Midbrain (tissue), 1 donor: ENCODE measurements at regions not wholly inside any gene's neighbourhood (a gene's known extent, or its start where the extent isn't known, plus 50 kb on each side); places are given as distances from the start of the nearest gene placed in this dataset.

Experiments
- DNase-seq: peaks from one replicate; lab custom pipeline; 2025; lab: John Stamatoyannopoulos, UW

DNA sequence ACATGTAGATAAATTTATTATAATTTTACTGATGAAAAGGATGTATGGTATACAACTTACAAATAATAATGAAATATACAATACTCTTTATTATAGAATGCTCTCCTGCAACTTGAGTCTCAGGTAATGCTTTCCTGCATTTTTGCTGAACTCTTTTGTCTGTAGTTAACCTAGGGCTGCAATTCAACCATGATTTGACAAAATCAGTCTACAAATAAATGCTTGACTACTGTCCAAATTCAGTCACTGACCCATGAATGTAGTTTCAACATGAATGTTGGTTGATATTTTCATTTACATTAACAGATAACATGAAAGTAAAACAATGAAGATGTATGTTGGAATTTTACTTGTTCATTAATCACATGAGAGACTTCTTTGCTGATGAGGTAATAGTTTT, 320.9 kb downstream of the ZSWIM6 start:
- no peak for DNase-seq

DNA sequence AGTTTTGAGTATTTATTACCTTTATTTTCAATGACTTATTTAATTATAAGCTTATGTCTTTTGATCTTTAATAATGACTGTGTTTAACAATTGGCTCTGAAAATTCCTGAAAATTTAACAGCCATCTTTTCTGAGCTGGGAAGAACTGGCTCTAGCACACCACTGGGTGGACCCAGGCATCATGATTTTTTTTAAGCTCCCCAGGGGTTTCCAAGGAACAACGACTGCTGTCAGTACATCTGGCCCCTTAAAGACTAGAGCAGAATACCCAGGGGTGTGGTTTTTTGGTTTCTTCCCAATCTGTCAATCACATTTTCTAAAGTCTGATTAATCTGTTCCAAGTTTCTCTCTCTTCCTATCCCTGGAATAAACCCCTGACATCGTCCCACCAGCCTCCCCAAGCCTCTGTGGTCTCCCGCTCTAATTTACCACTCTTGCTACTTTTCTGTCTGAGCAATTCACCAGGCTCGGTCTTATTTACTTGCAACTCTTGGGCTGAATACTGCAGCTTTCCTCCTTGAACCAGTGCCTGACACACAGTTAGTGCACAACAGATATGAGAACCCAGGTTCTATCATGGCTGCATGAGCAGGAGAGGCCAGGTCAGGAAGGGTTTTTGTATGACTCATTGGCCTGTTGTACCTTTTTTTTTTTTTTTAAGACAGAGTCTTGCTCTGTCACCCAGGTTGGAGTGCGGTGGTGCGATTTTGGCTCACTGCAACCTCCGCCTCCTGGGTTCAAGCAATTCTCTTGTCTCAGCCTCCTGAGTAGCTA, 321.9 kb downstream of the ZSWIM6 start:
- no peak for DNase-seq

DNA sequence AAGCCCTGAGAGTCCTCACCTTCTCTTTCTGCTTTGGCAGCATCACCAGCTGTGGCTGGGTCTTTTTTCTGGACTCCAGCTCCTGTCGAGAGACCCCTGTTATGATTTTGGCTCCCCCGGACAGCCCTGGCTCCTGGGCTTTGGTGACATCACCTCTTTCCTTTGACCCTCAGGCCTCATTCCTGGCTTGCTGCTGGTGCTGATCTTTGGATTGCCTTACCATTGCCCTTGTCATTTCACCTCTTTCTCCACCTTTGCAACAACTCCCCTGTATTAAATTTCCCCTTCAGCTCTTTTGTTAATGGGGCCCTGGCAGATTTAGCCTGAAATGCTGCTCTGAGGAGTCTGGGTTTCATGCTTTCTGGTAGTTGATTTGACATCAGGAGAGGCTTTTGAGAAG, 322.8 kb downstream of the ZSWIM6 start:
- DNase-seq: no peak

DNA sequence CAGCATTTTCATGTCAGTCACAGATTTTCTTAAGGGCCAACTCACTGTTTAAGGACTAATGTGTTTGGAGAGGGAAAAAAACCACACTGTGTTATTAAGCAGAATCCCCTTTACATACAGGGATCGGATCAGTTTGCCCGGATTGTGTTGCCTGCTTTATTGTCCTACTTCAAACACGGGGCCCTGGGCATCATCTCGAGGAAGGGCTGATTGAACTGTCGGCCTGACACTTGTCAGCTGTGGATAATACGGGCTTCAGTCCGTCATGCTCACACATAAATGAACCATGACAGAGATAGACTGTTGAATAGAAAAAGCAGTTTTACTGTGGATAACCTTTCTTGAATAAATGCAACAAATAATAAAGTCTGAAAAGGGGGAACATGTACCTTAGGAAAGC, 325.0 kb downstream of the ZSWIM6 start:
- no peak for DNase-seq

DNA sequence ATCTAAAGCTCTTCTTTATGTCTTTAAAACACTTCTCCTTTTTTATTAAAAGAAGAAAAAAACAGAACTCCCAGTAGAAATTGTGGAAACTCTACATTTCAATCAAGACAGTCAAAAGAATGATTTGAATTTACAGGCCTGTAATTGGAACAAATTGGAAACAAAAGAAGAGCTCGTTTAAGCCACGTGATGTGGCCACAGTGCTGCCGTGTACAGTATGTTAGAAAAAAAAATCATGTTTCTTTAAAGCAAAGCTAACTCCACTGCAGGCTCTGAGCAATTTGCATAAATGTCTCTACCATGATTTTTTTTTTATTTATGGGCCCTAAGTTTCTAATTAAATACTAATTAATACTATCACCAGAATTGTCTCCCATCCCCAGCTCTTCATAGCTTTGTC, 325.6 kb downstream of the ZSWIM6 start:
- DNase-seq: no peak

DNA sequence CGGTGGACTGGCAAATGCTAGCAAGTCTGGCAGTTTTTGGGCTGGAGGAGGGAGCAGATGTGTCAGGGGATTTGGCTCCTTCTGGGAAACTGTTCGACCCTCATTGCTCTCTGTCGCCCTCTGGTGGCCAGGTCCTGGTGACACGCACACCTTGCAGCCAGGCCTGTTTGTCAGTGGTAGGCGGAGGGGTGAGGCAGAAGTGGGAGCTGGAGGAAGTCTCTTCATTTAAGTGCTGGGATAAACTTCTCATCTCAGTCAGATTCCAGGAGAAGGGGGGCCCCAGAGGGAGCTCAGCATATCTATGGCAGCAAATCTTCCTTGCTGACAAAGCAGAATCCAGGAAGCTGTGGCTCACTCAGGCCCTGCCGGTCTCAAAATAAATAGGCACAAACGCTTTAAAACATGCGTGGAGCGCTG, 326.5 kb downstream of the ZSWIM6 start:
- peak; percentile 85 for DNase-seq

- DNase-seq: peak; percentile 65
These were observed 327.2 kb downstream of the ZSWIM6 start for GRCh38 chr5:61659221-61659696.

GRCh38 chr5:61662670-61663069, 330.6 kb downstream of the ZSWIM6 start:
- no peak for DNase-seq

DNA sequence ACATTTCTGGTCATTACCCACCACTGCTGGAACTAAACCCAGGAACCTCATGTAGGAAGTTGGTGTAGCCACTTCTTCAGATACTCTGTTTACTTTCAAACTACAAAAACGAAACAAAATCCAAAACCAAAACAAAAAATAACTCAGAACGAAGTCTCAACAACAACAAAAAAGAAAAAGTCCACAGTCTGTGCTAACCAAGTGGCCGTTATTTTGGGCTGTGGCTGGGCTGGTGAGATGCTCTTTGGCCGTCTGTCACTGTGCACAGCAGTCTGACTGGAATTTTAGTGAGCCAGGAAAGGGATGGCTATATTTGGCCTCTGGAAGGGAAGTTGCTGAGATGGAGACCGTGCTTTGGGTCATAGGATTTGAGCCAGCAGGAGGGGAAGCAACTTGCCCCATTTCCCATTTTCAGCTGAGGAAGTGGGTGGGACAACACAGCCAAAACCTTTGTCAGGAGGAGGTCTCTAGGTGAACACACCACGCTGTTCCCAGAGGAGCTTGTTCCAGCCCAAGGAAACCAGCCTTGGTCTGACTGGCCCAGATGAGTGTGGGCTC, 334.1 kb downstream of the ZSWIM6 start:
- DNase-seq: no peak

- DNase-seq: no peak
These were observed 335.6 kb downstream of the ZSWIM6 start for GRCh38 chr5:61667525-61668218.

- DNase-seq: no peak
These were observed 337.5 kb downstream of the ZSWIM6 start for GRCh38 chr5:61669531-61669930.

- no peak for DNase-seq
These were observed 338.9 kb downstream of the ZSWIM6 start for GRCh38 chr5:61670941-61671340.

GRCh38 chr5:61673007-61673735, 341.1 kb downstream of the ZSWIM6 start:
- DNase-seq: no peak

- no peak for DNase-seq
These were observed 342.3 kb downstream of the ZSWIM6 start for GRCh38 chr5:61674378-61674777.

- DNase-seq: peak; percentile 74
These were observed 343.1 kb downstream of the ZSWIM6 start for GRCh38 chr5:61675015-61675692.

DNA sequence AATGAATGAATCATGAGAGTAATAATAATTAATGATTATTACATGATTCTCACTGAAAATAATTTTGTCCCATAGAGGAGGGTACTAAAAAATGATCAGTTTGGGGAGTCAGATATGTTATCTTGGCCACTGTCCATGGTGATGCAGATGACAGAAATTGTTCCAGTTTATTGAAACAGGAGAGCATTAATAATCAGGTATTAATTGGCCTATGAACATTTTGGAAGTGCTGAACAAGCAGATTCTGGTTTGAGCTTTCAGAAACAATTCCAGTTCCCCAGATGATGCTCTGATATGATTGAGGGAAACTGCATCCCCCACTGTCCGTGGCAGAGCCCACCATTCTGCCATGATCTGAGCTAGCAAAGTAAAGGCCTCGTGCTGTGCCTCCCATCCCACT, 345.2 kb downstream of the ZSWIM6 start:
- no peak for DNase-seq

DNA sequence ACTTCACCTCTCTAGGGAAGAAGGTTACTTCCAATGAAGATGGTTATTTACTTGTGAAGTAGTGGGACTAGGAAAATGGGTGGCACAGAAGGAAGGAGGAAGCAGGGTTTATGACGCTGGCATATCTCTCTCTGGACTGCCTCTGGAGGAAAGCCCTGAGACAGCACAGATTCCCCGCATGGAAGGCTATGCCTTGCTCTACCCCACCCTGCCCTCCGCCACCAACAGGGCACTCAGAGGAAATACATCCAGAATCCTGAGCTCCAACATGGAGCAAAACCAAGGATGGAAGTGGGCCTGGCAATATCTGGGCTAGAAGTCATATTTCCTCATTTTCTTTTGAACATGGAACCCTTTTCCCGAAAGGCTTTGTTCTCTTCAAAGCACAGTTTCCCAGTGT, 346.9 kb downstream of the ZSWIM6 start:
- DNase-seq: no peak

GRCh38 chr5:61679562-61679961, 347.5 kb downstream of the ZSWIM6 start:
- no peak for DNase-seq

- DNase-seq: no peak
These were observed 348.2 kb downstream of the ZSWIM6 start for GRCh38 chr5:61680247-61680646.

GRCh38 chr5:61683148-61683547, 351.1 kb downstream of the ZSWIM6 start:
- no peak for DNase-seq

DNA sequence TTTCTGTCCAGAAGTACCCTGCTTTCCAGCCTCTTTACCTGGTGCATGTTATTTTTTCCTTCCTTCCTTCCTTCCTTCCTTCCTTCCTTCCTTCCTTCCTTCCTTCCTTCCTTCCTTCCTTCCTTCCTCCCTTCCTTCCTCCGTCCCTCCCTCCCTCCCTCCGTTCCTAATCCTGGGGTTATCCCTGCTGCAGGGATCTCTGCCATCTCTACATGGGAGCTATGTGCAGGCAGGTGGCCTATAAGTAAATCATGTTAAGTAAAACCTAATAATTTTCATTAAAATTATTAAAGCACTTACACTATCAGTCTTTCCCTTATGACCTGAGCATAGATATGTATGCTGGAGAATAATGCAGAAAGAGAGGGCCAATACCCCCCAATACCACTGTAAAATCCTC, 351.9 kb downstream of the ZSWIM6 start:
- DNase-seq: no peak
